ENCODE measurements at regions not wholly inside any gene's neighbourhood (a gene's known extent, or its start where the extent isn't known, plus 50 kb on each side); places are given as distances from the start of the nearest gene placed in this dataset.

DNA sequence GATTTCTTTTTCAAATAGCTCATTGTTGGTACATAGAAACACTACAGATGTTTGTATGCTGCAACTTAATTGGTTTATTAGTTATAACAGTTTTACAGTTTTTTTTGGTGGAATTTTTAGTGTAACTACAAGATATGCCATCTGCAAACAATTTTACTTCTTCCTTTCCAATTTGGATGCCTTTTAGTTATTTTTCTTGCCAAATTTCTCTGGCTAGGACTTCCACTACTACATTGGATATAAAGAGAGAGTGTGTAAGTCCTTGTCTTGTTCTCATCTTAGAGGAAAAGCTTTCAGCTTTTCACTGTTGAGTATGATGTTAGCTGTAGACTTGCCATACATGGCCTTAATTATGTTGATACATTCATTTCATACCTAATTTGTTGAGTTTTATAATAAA, 143.6 kb upstream of the EOMES start:
- no peak overlapping the region for H3K27ac ChIP-seq (ENCODE audit: low read depth, low read length, poor library complexity, severe bottlenecking)
- intact Hi-C loops (cut with micrococcal nuclease; ENCODE audit: unreplicated experiment) = no loop called here
- H3K9me3 ChIP-seq (ENCODE audit: low read depth, low read length, poor library complexity, severe bottlenecking) = no peaks in the 10 kb centered on the region
- POLR2A ChIA-PET (ENCODE audit: low non-redundant PET) = no interaction called here
- no peaks in the 10 kb centered on the region for H3K4me1 ChIP-seq (ENCODE audit: insufficient read depth, low read length, poor library complexity, severe bottlenecking)
- no peaks in the 10 kb centered on the region for H3K36me3 ChIP-seq (ENCODE audit: insufficient read depth, low read length, poor library complexity, severe bottlenecking)
- DNase-seq (ENCODE audit: low spot score) = no peak
- no peaks in the 10 kb centered on the region for H3K27me3 ChIP-seq (replicated peaks; ENCODE audit: insufficient read depth, low read depth, low read length, poor library complexity)
- no TSS peak for BruUV-seq (replicated peaks)
- no peak for TF ChIP-seq EZH2 (IDR thresholded peaks at IDR 0.05; ENCODE audit: borderline replicate concordance, low read depth, low read length, poor library complexity, severe bottlenecking)
- TF ChIP-seq, protein P1, sequence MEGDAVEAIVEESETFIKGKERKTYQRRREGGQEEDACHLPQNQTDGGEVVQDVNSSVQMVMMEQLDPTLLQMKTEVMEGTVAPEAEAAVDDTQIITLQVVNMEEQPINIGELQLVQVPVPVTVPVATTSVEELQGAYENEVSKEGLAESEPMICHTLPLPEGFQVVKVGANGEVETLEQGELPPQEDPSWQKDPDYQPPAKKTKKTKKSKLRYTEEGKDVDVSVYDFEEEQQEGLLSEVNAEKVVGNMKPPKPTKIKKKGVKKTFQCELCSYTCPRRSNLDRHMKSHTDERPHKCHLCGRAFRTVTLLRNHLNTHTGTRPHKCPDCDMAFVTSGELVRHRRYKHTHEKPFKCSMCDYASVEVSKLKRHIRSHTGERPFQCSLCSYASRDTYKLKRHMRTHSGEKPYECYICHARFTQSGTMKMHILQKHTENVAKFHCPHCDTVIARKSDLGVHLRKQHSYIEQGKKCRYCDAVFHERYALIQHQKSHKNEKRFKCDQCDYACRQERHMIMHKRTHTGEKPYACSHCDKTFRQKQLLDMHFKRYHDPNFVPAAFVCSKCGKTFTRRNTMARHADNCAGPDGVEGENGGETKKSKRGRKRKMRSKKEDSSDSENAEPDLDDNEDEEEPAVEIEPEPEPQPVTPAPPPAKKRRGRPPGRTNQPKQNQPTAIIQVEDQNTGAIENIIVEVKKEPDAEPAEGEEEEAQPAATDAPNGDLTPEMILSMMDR (conservative IDR thresholded peaks at IDR 0.05; ENCODE audit: low read depth, low read length) = no peak
- no peak overlapping the region for H3K4me3 ChIP-seq (ENCODE audit: low read depth, low read length, poor library complexity, severe bottlenecking)
- CTCF ChIA-PET = no interaction called here

GRCh38 chr3:27869152-27869551, 147.0 kb upstream of the EOMES start:
- no peaks in the 10 kb centered on the region for H3K9me3 ChIP-seq (ENCODE audit: low read depth, low read length, poor library complexity, severe bottlenecking)
- BruUV-seq (replicated peaks) = no TSS peak
- no peak for DNase-seq (ENCODE audit: low spot score)
- POLR2A ChIA-PET (ENCODE audit: low non-redundant PET) = no interaction called here
- H3K36me3 ChIP-seq (ENCODE audit: insufficient read depth, low read length, poor library complexity, severe bottlenecking) = no peaks in the 10 kb centered on the region
- no peaks in the 10 kb centered on the region for H3K27me3 ChIP-seq (replicated peaks; ENCODE audit: insufficient read depth, low read depth, low read length, poor library complexity)
- no peak overlapping the region for H3K4me3 ChIP-seq (ENCODE audit: low read depth, low read length, poor library complexity, severe bottlenecking)
- CTCF ChIA-PET = no interaction called here
- no peak overlapping the region for H3K27ac ChIP-seq (ENCODE audit: low read depth, low read length, poor library complexity, severe bottlenecking)
- intact Hi-C loops (cut with micrococcal nuclease; ENCODE audit: unreplicated experiment) = no loop called here
- H3K4me1 ChIP-seq (ENCODE audit: insufficient read depth, low read length, poor library complexity, severe bottlenecking) = no peaks in the 10 kb centered on the region
- TF ChIP-seq, protein P1 (conservative IDR thresholded peaks at IDR 0.05; ENCODE audit: low read depth, low read length) = no peak
- TF ChIP-seq EZH2 (IDR thresholded peaks at IDR 0.05; ENCODE audit: borderline replicate concordance, low read depth, low read length, poor library complexity, severe bottlenecking) = no peak

DNA sequence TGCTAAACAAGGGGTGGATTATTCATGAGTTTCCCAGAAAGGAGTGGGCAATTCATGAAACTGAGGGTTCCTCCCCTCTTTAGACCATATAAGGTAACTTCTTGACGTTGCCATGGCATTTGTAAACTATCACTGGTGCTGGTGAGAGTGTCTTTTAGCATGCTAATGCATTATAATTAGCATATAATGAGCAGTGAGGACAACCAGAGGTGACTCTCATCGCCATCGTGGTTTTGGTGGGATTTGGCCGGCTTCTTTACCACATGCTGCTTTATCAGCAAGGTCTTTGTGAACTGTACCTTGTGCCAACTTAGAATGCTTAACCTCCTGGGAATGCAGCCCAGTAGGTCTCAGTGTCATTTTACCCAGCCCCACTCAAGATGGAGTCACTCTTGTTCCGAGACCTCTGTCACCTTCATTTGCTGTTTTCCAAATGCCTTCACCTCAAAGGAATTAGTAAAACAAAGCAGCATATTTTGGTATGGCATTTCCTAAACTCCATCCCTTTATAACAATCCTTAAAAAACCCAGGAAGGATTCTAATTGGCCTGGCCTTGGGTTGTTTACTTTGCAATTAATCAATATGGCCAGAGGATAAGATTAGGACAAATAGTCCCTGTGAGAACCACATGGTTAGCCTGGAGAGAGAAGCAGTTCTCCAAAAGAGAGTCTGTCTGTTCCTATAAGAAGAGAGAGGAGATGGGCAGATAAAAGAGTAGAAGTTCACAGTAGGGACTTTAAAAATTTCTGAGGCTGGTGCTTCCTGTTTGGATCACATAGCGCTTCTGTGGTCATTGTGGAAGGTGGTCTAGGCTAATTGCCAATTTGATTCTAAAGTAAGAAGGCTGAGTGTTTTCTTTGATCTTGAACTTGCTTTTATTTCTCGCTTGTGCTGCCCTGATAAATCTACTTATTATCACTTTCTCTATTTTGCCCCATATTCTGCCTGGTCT, 155.2 kb upstream of the EOMES start:
- no peak for DNase-seq (ENCODE audit: low spot score)
- ChIA-PET CTCF (no interaction called here), POLR2A (ENCODE audit: low non-redundant PET) (no interaction called here)
- TF ChIP-seq EZH2 (IDR thresholded peaks at IDR 0.05; ENCODE audit: borderline replicate concordance, low read depth, low read length, poor library complexity, severe bottlenecking) = no peak
- TF ChIP-seq, protein P1 (conservative IDR thresholded peaks at IDR 0.05; ENCODE audit: low read depth, low read length) = no peak
- intact Hi-C loops (cut with micrococcal nuclease; ENCODE audit: unreplicated experiment) = no loop called here
- no peak overlapping the region for H3K27ac ChIP-seq (ENCODE audit: low read depth, low read length, poor library complexity, severe bottlenecking)
- H3K36me3 ChIP-seq (ENCODE audit: insufficient read depth, low read length, poor library complexity, severe bottlenecking) = no peaks in the 10 kb centered on the region
- no peak overlapping the region for H3K4me3 ChIP-seq (ENCODE audit: low read depth, low read length, poor library complexity, severe bottlenecking)
- H3K27me3 ChIP-seq (replicated peaks; ENCODE audit: insufficient read depth, low read depth, low read length, poor library complexity) = peaks cover 12% of the 10 kb centered on the region
- no TSS peak for BruUV-seq (replicated peaks)
- H3K9me3 ChIP-seq (ENCODE audit: low read depth, low read length, poor library complexity, severe bottlenecking) = no peaks in the 10 kb centered on the region
- no peaks in the 10 kb centered on the region for H3K4me1 ChIP-seq (ENCODE audit: insufficient read depth, low read length, poor library complexity, severe bottlenecking)
